B cell (primary cell): ENCODE measurements at regions not wholly inside any gene's neighbourhood (a gene's known extent, or its start where the extent isn't known, plus 50 kb on each side); places are given as distances from the start of the nearest gene placed in this dataset.

ENCODE experiments used
- CTCF ChIP-seq: fragments of 200-600 bp; IDR thresholded peaks from one replicate; pipeline ENCODE4 v1.8.0; 2022; ENCODE audit warnings: antibody characterized with exemption, mild to moderate bottlenecking
- EZH2 ChIP-seq: IDR thresholded peaks from 2 replicates; pipeline ENCODE4 v1.6.1; 2012; ENCODE audit warnings: borderline replicate concordance, low read depth, mild to moderate bottlenecking, moderate library complexity, low read length; ENCODE audit not compliant: insufficient read depth, poor library complexity, severe bottlenecking

- TF ChIP-seq EZH2 (no peak), CTCF (no peak)
These were observed 855.9 kb downstream of the MCTP2 start for GRCh38 chr15:95087253-95087609.
